Kidney (tissue), 13 donors: ENCODE measurements at regions not wholly inside any gene's neighbourhood (a gene's known extent, or its start where the extent isn't known, plus 50 kb on each side); places are given as distances from the start of the nearest gene placed in this dataset.
A peak's percentile ranks its signal among the peaks of the same experiment; 100 is the strongest.

Source experiments
- DNase-seq, 5 donors: peaks; one replicate each; pipeline ENCODE4 v3.0.0-alpha.2; 2013 to 2020
- FAIRE-seq: peaks from 2 replicates; lab custom pipeline; 2012; peaks lifted over from hg19 to GRCh38; lab: Jason Lieb, UNC
- H3K27ac ChIP-seq, 2 donors: one replicate each; pipeline ENCODE4 v1.7.0; 2013; ENCODE audit warnings: low read depth in 2 of 2, low read length in 2 of 2, inconsistent platforms in 1 of 2
- H3K27me3 ChIP-seq: one replicate; pipeline ENCODE4 v1.7.1; 2013; ENCODE audit warnings: low read length, inconsistent platforms; ENCODE audit not compliant: control insufficient read depth, insufficient read depth
- H3K36me3 ChIP-seq, 3 donors: one replicate each; pipeline versions ENCODE4 v1.7.0 to v1.7.1; 2013; ENCODE audit warnings: low read length in 3 of 3, control low read depth in 1 of 3, inconsistent platforms in 1 of 3; ENCODE audit not compliant: insufficient read depth in 3 of 3, control insufficient read depth in 2 of 3
- H3K4me1 ChIP-seq, 3 donors: one replicate each; pipeline versions ENCODE4 v1.7.0 to v1.7.1; 2013; ENCODE audit warnings: low read length in 3 of 3, inconsistent platforms in 1 of 3, low read depth in 1 of 3; ENCODE audit not compliant: control insufficient read depth in 2 of 3, insufficient read depth in 2 of 3
- H3K4me3 ChIP-seq, 3 donors: one replicate each; pipeline versions ENCODE4 v1.7.0 to v1.8.1; 2013; ENCODE audit warnings: low read length in 3 of 3, control low read depth in 1 of 3, inconsistent platforms in 1 of 3
- H3K9ac ChIP-seq, 3 donors: one replicate each; pipeline versions ENCODE4 v1.7.0 to v1.7.1; 2013; ENCODE audit warnings: low read length in 3 of 3, control low read depth in 1 of 3, inconsistent platforms in 1 of 3
- H3K9me3 ChIP-seq, 3 donors: one replicate each; pipeline versions ENCODE4 v1.7.0 to v1.7.1; 2013; ENCODE audit warnings: low read length in 3 of 3, control low read depth in 1 of 3, inconsistent platforms in 1 of 3; ENCODE audit not compliant: control insufficient read depth in 2 of 3, insufficient read depth in 1 of 3
- CTCF ChIP-seq: IDR thresholded peaks from 3 replicates; pipeline ENCODE4 v1.5.1; 2012; ENCODE audit warnings: mild to moderate bottlenecking, moderate library complexity, borderline replicate concordance; ENCODE audit not compliant: insufficient read depth; ENCODE audit errors: extremely low read depth
- intact Hi-C: fragments of 100-400 bp; cut with DNase I; formaldehyde crosslinking; loops from one replicate; pipeline ENCODE4 v1.11.1; 2022
- donor health status: control.
- donor health status: control.
- donor health status: control.
- donor health status: control.
- donor health status: control.
- donor health status: DM: yes; HTN: yes; CAD: no.
- donor health status: Normal renal cell carcinoma (clear cell type).

- no peaks in the 10 kb centered on the region for H3K4me1 ChIP-seq
- H3K27ac ChIP-seq = no peak overlapping the region
- FAIRE-seq (no peak), DNase-seq (peak in 1 of 5 donors; percentile 29)
- H3K9ac ChIP-seq = no peak overlapping the region
- intact Hi-C loops = no loop called here
- no peak overlapping the region for H3K4me3 ChIP-seq
- no peaks in the 10 kb centered on the region for H3K9me3 ChIP-seq
- TF ChIP-seq CTCF = no peak
- H3K27me3 ChIP-seq = no peaks in the 10 kb centered on the region
- H3K36me3 ChIP-seq = no peaks in the 10 kb centered on the region
Measured at GRCh38 chr2:217004656-217005055, 144.8 kb upstream of the TNP1 start.

GRCh38 chr2:217001740-217002139, 141.9 kb upstream of the TNP1 start:
- DNase-seq (no peak), FAIRE-seq (no peak)
- no peaks in the 10 kb centered on the region for H3K4me1 ChIP-seq
- no peaks in the 10 kb centered on the region for H3K27me3 ChIP-seq
- no peak overlapping the region for H3K27ac ChIP-seq
- H3K9me3 ChIP-seq = no peaks in the 10 kb centered on the region
- intact Hi-C loops = no loop called here
- no peak overlapping the region for H3K4me3 ChIP-seq
- no peak for TF ChIP-seq CTCF
- H3K36me3 ChIP-seq = no peaks in the 10 kb centered on the region
- no peak overlapping the region for H3K9ac ChIP-seq

GRCh38 chr2:217000406-217000805, 140.5 kb upstream of the TNP1 start:
- Histone ChIP-seq H3K4me3 (no peak overlapping the region), H3K27me3 (no peaks in the 10 kb centered on the region), H3K9me3 (no peaks in the 10 kb centered on the region), H3K36me3 (no peaks in the 10 kb centered on the region), H3K27ac (no peak overlapping the region), H3K4me1 (no peaks in the 10 kb centered on the region), H3K9ac (no peak overlapping the region)
- intact Hi-C loops = no loop called here
- no peak for FAIRE-seq
- TF ChIP-seq CTCF = no peak
- DNase-seq = no peak

- no peak for DNase-seq
- Histone ChIP-seq H3K27me3 (no peaks in the 10 kb centered on the region), H3K4me1 (no peaks in the 10 kb centered on the region), H3K36me3 (no peaks in the 10 kb centered on the region), H3K9me3 (no peaks in the 10 kb centered on the region), H3K9ac (no peak overlapping the region), H3K27ac (no peak overlapping the region), H3K4me3 (no peak overlapping the region)
- intact Hi-C loops = loop anchor here (10.0 kb wide), 1 partner anchor 108 kb away; no protein-coding TSS in a partner anchor
- no peak for FAIRE-seq
- no peak for TF ChIP-seq CTCF
Measured at GRCh38 chr2:216996279-216996845, 136.5 kb upstream of the TNP1 start.
